HG02571 (cell line): ENCODE measurements at regions not wholly inside any gene's neighbourhood (a gene's known extent, or its start where the extent isn't known, plus 50 kb on each side); places are given as distances from the start of the nearest gene placed in this dataset.

Source experiments
- ATAC-seq: cut with Tn5 transposase; IDR thresholded peaks from one replicate; pipeline ENCODE4 v1.9.1; 2021; ENCODE audit warnings: mild to moderate bottlenecking, moderate library complexity; ENCODE audit not compliant: unreplicated experiment

DNA sequence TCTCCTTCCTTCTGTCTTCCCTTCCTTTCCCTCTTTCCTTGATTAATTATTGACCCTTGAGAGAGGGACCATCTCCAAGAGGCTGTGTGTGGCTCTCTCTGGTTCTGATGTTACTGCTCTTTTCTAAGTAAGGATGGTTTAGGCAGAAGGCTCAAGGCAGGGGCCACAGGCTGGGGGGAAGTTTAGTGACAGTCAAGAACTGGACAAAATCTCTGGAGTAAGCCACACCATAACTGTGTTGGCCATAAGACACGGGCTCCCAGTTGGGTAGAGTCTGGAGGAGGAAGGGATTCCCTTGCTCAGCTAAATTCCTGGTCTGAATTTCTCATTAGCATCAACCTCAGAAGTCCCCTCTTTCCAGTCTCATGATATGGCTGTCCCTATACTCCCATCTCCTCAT, 74.7 kb downstream of the BUD13 start:
- ATAC-seq = no peak

DNA sequence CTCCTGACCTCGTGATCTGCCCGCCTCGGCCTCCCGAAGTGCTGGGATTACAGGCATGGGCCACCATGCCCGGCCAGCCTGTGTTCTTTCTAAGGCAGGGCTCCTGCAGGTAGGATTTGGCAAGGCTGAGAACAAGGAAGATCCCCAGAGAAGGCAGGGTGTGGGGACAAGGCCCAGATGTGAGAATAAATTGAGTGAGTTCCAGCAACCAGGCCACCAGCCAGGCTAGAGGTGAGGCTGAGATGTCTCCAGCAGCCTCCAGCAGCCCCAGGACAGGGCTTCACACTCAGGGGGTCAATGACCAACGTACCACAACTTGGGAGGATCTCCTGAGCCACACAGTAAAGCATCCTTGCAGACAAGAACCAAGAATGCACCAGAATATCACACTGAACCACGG, 75.1 kb downstream of the BUD13 start:
- no peak for ATAC-seq

DNA sequence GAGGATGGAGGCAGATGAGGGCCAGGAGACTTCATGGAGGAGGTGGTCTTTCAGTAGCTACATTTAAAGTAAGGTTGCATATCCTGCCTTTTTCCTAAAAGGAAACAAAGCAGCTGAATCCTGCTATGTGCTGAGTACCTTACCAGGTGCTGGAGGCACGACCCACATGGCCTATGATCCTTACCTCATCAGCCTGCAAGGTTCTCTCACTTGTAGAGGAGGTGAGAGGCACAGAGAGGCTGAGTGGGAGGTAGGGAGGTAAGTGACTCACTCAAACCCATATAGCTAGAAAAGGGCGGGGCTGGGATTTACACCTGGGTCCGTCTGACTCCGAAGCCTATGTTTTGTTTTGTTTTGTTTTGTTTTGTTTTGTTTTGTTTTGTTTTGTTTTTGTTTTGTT, 75.8 kb downstream of the BUD13 start:
- no peak for ATAC-seq

GRCh38 chr11:116696381-116696941, 76.3 kb downstream of the BUD13 start:
- no peak for ATAC-seq

- ATAC-seq = no peak
These were observed 77.0 kb downstream of the BUD13 start for GRCh38 chr11:116695657-116696254.

DNA sequence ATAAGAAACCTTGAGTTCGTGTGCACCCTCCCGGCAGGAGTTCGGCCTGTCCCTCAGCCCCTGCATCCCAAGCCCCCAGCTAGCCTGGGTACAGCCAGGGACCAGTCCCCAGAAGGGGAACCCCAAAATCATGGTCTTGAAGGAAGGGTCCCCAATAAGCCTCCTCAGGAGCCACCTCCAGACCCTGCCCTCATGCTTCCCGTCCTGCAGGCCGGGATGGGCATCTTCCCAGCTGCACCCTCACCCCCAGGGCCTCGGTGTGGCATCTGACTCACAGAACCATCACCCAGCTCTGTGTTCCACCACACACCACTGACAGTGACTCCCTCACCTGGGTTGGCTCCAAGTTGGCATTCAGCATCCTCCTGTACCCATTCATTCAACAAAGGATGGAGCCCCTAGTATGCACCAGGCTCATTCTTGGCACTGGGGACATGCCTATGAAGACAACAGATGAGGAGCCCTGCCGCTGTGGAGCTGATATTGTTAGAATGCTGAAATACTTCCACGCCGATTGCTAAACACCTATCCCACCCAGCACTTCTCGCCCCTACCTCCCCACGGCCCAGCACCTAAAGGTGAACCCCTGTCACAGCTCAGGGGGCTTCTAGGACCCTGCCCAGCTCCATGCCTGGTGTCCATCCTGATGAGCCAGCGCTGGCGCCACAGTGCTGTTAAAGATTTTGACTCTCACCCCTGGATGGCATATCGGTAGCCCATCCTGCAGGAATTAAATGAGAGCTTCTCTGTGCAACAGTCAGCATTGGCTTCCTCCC, 77.8 kb downstream of the BUD13 start:
- no peak for ATAC-seq

- no peak for ATAC-seq
These were observed 78.5 kb downstream of the BUD13 start for GRCh38 chr11:116694349-116694725.

DNA sequence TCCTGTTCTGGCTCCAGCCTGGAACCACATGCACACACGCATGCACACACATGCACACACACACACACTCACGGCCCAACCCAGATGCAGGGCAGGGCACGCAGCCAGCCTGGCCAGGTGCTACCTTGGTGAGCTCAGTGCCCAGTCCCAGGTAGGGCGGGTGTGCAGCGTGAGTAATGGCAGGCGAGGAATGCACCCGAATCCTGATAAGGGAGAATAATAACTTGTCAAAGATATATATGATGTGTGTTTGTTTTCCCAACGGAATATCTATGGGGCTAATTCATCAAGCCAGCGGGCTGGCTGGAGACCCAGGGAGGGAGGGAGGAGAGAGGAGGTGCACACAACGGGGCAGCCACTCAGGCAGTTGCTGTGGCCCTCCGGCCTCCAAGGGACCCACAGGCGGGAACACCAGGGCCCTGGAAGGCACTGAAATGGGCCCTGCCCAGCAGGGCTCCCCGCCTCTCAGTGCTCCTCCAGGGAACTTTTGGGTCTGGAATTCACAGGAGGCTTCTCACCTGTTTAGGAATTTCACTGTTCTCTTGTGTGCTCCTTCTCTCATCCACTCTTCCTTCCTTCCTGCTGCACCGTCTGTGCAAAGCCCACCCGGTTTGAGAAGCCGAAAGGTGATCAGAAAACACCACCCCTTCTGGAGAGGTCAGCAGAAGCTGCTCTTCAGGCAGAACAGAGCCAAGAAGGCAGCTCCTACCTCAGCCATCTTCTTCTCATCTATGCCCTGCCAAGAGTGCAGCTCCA, 79.0 kb downstream of the BUD13 start:
- no peak for ATAC-seq

DNA sequence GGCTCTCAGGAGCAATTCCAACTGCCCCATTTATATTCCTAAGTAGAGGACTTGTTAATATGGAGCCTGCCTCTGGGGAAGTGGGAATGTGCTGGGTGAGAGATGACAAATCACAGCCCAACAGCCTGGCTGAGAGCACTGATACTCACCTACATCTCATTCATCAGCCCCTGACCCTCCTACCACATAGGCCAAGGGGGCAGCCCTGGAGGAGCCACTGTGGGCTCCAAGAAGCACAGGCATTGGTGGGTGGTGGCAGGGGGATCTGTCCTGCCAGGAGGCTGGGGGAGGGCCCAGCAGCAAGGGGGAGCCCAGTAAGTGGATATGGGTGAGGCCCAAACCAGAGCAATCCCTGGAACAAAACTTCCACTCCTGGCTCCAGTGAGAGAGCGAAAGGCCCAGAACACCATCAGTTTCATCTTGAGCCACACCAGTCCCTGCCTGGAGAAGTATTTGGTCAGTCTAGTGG, 79.7 kb downstream of the BUD13 start:
- no peak for ATAC-seq

- no peak for ATAC-seq
These were observed 80.3 kb downstream of the BUD13 start for GRCh38 chr11:116692318-116693101.

- no peak for ATAC-seq
These were observed 81.0 kb downstream of the BUD13 start for GRCh38 chr11:116691771-116692177.

DNA sequence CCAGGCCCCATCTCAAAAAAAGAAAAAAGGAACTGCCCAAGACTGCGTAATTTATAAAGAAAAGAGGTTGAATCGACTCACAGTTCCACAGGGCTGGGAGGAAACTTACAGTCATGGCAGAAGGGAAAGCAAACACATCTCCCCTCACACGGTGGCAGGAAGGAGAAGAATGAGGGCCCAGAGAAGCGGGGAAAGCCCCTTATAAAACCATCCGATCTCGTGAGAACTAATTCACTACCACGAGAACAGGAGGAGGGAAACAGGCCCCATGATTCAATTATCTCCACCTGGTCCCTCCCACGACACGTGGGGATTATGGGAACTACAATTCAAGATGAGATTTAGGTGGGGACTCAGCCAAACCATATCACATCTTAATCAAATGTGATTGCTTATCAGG, 82.2 kb downstream of the BUD13 start:
- no peak for ATAC-seq

DNA sequence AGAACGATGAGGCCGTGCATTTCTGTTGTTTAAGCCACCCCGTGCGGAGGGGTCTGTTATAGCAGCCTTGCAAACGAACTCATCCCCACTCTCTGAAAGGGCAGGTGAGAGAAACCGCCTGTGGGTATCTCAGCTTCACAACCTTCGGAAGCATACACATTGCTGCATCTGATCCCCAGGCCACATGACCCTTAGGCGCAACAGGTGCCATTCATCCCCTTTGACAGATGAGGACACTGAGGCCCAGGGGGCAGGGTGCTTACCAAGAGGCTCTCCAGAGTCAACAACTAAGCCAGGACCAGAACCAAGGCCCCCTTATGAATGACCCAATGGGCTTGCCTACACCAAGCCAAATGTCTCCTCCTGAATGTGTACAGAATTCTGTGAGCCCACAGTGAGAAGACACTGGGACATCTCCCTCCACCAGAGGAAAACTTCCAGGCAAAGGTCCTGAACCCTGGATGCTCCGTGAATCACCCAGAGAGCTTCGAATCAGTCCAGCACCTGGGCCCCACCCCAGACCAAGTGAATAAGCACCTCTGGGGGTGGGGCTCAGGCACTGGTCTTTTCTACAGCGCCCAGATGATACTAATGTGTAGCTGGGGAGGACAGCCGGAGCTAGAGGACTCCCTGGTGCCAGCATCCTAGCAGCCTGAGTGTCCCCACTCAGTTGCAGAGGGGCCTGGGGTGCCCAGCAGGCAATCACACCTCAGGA, 83.2 kb downstream of the BUD13 start:
- ATAC-seq = no peak

DNA sequence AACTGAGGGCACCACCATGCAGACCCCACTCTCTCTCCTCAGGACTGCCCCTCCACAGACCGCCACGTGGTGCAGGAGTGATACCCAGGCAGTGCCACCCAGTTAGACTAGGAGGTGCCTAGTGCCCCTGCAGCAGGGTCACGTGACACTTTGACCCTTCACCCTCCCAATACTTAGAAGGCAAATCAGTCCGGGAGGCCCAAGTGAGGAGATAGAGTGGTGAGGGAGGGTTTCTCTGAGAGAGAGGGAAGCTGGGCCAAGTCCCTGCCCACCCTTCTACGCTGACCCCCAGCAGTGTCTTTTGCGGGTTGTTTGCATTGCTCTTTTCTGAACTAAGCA, 84.6 kb downstream of the BUD13 start:
- no peak for ATAC-seq

- no peak for ATAC-seq
These were observed 85.2 kb downstream of the BUD13 start for GRCh38 chr11:116687458-116688201.

DNA sequence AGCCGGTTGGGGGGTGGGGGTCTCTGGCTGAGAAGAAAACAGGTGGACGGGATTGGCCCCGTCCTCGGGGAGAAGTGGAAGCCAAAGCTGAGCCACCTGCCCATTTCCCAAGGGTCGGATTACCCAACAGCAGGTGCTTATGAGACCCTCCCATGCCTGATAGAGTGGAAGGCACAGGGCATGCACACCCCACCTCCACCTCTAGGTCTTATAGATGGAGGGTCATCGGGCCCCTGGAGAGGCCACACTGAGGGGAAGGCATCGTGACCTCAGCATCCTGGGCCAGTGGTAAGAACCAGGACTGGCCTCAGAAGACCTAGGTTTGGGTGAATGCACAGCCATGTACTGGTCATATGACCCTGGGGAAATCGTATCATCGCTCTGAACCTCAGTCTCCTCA, 85.9 kb downstream of the BUD13 start:
- ATAC-seq = no peak

- ATAC-seq = no peak
These were observed 88.8 kb downstream of the BUD13 start for GRCh38 chr11:116683982-116684381.

GRCh38 chr11:116680349-116681125, 92.2 kb downstream of the BUD13 start:
- ATAC-seq = no peak

- no peak for ATAC-seq
These were observed 93.9 kb downstream of the BUD13 start for GRCh38 chr11:116678887-116679286.
